ENCODE measurements at regions not wholly inside any gene's neighbourhood (a gene's known extent, or its start where the extent isn't known, plus 50 kb on each side); places are given as distances from the start of the nearest gene placed in this dataset.

DNA sequence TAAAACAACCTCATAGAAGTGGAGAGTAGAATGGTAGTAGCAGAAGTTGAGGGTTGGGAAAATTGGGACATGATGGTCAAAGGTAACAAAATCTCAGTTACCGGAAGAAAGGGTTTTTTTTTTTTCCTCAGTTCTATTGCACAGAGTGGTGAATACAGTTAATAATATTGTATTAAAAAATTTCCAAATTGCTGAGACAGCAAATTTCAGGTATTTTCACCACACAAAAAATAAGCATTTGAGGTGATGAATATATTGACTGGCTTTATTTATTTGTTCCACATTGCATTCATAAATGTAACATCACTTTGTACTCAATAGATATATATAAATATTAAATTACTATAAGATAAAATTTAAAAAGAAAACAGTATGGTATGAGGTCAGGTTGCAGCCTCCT lies 373.8 kb downstream of the ETV1 start:
- TF ChIP-seq, protein P1, sequence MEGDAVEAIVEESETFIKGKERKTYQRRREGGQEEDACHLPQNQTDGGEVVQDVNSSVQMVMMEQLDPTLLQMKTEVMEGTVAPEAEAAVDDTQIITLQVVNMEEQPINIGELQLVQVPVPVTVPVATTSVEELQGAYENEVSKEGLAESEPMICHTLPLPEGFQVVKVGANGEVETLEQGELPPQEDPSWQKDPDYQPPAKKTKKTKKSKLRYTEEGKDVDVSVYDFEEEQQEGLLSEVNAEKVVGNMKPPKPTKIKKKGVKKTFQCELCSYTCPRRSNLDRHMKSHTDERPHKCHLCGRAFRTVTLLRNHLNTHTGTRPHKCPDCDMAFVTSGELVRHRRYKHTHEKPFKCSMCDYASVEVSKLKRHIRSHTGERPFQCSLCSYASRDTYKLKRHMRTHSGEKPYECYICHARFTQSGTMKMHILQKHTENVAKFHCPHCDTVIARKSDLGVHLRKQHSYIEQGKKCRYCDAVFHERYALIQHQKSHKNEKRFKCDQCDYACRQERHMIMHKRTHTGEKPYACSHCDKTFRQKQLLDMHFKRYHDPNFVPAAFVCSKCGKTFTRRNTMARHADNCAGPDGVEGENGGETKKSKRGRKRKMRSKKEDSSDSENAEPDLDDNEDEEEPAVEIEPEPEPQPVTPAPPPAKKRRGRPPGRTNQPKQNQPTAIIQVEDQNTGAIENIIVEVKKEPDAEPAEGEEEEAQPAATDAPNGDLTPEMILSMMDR (conservative IDR thresholded peaks at IDR 0.05; ENCODE audit: low read depth, low read length), result no peak
- no peak for TF ChIP-seq EZH2 (IDR thresholded peaks at IDR 0.05; ENCODE audit: borderline replicate concordance, low read depth, low read length, poor library complexity, severe bottlenecking)
